GM21447 (cell line): ENCODE measurements at regions not wholly inside any gene's neighbourhood (a gene's known extent, or its start where the extent isn't known, plus 50 kb on each side); places are given as distances from the start of the nearest gene placed in this dataset.
"Not testable (repeated sequence)": the region's sequence is repeated elsewhere in the genome, so short reads cannot be mapped to it uniquely, and the experiment has no call there.

Experiments used
- ATAC-seq: cut with Tn5 transposase; IDR thresholded peaks from one replicate; pipeline ENCODE4 v1.9.1; 2021; ENCODE audit not compliant: unreplicated experiment

DNA sequence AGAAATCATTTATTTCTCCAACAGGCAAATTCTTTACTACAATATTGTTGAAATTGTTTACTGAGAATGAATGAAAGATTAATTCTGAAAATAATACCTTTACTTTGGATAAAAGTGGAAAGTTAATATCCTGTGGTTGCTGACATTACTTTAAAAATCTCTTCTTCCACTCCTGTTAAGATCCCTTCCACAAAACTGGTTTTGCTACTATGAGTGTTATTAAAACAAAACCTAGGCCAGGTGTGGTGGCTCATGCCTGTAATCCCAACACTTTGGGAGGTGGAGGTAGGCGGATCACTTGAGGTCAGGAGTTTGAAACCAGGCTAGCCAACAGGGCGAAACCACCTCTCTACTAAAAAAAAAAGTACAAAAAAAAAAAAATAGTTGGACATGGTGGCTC lies 123.9 kb upstream of the CCDC150 start:
- ATAC-seq, result no peak

DNA sequence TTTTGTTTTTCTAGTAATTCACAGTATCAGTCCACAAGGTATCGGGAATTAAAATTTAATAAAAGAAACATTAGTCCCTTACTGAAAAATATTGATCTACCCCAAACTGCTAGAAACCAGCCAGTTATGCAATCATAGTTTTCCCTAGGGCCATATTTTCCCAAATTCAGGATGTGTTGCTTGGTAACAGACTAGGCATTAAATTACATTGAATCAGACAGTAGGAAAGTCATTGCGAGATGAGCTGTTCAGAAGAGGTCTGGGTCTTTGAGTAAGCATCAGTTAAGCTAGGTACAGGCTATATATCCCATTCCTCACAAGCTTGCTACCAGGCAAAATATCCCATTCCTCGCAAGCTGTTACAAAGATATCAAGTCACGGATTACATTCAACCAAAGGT lies 123.0 kb upstream of the CCDC150 start:
- no peak for ATAC-seq

DNA sequence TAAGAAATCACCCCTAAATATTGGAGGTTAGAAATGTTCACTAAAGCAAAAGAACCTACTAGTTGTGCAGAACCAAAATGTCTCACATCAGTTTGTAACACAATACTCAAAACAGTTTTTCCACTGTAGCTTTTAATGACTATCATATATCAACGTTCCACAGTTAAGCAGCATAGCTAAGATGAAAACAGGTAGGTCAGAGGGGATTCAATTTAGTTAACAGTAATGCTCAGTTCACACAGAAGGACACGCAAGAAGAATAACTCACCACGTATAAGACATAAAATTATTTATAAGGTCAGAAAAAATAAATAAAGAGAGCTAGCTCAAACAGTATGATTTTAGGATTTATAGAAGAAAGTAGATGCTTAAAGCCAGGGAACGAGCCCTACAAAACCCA lies 118.9 kb upstream of the CCDC150 start:
- no peak for ATAC-seq

DNA sequence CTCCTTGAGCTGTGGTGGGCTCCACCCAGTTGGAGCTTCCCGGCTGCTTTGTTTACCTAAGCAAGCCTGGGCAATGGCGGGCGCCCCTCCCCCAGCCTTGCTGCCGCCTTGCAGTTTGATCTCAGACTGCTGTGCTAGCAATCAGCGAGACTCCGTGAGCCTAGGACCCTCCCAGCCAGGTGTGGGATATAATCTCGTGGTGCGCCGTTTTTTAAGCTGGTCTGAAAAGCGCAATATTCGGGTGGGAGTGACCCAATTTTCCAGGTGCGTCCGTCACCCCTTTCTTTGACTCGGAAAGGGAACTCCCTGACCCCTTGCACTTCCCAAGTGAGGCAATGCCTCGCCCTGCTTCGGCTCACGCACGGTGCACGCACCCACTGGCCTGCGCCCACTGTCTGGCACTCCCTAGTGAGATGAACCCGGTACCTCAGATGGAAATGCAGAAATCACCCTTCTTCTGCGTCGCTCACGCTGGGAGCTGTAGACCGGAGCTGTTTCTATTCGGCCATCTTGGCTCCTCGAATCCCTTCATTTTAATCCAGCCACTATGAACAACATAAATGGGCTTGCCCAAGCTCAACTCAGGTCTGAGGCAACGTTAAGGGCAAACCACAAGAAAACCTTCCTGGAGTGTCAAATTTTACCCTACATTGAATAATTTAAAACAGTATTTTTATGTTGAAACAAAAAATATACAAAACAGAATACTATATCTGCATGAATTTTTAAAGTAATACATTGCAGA lies 112.4 kb upstream of the CCDC150 start:
- not testable (repeated sequence) for ATAC-seq

DNA sequence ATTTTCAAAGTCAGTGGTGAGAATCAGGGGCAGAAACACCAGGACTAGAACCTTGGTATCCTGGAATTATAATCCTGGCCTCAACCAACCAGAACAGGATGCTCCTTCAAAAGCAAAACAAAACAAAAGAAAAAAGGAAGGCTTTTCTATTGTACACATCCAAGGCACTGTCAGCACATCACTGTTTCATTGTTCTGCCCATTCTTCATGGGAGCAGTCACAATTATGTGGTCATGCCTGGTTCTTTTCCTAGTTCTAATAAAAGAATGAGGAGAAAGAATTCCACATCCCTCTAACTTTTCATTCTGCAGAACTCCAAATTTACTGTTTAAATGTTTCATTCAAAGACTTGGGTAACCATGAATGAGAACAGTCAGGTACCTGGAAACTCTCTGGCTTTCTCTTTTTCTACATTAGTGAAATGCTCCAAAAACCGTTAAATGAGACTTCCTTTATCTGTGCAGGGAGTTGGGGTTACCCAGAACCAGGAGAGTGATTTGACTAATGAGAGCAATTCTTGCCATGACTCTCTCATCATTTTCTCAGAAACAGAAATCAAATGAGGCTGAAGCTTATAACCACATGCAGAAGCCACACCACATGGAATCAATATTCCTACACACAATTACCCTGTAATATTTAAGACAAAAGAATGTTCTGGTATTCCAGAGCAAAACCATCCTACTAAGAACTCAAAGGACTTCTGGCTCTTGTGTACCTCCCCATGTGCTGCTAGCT lies 110.9 kb upstream of the CCDC150 start:
- no peak for ATAC-seq

GRCh38 chr2:196530910-196531309 lies 108.6 kb upstream of the CCDC150 start:
- no peak for ATAC-seq

GRCh38 chr2:196533772-196534397 lies 105.6 kb upstream of the CCDC150 start:
- no peak for ATAC-seq

- ATAC-seq, result no peak
Measured at GRCh38 chr2:196534495-196534894, 105.0 kb upstream of the CCDC150 start.

GRCh38 chr2:196535061-196535460 lies 104.5 kb upstream of the CCDC150 start:
- ATAC-seq, result no peak

DNA sequence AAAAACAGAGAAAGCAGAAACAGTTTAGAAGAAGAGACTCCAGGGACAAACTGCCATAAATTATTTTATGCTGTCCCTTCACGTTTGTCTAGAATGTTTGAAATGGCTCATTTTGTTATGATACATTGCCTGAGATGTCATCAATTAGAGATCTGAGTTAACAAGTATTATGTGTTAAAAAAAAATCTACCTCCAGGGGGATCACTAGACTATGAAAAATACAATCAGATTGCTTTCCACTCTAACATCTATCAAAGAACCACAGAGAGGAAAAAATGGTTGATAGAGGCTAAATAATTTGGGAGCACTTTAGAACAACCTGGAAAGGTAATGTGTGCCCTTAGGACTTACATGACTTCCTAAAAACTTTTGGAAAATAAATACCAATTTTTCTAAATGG lies 103.8 kb upstream of the CCDC150 start:
- ATAC-seq, result no peak

- no peak for ATAC-seq
Measured at GRCh38 chr2:196537311-196537710, 102.2 kb upstream of the CCDC150 start.

- ATAC-seq, result no peak
Measured at GRCh38 chr2:196538189-196538588, 101.3 kb upstream of the CCDC150 start.

- ATAC-seq, result no peak
Measured at GRCh38 chr2:196538646-196539045, 100.9 kb upstream of the CCDC150 start.

DNA sequence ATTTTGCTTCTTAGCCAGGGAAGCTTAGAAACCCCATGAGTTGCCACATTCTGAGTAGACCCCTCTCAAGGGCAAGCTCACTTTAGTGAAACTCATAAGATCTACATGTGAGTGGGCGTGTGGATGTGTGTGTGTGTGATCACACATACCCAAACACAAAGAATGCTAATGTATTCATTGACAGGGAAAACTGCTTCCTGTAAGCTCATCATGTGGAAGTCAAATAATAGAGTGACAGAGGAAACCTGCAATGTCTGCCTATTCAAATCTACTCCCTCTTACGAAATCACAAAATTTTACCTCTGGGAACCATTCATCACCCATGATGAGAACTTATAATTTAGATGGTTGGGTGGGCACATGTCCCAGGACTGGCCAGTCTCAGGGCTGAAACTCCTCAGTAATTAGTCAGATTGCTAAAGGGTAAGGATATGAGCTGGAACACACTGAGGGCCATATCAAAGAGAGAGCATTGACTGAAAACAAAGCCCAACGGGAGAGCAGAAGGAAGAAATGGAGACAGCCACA lies 94.5 kb upstream of the CCDC150 start:
- no peak for ATAC-seq

DNA sequence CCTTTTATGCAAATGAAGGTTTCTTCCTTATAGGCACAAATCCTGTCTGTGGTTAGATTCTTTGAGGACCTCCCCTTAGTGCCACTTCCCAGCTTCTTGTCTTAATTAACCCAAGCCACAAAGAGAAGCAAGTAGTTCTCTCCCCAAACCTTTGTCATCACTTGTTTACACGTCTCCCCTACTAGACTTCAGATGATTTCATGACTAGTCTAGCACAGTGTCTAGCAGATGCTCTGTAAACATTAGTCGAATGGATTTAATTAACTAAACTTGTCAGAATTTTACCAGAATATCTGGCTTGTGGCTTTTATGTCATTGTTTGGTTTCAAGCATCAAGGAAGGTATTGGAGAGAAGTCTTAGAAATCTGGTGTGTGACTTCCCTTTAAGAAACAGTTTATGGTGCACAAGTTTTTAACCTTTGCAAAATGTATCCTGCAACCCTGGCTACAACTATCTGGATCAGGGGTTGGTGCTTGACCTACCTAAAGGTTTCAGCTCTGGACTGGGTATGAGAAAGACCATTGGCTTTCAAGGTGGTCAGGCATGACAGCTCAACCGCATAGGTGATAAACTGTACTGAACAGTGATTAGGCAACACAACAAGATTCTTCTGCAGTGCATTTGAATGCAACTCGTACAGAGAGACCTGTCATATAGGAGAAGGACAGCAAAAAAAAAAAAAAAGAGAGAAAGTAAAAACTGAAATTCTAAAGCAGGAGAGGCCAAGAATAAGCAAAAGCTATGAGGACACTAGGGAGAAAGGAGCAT lies 93.2 kb upstream of the CCDC150 start:
- no peak for ATAC-seq

DNA sequence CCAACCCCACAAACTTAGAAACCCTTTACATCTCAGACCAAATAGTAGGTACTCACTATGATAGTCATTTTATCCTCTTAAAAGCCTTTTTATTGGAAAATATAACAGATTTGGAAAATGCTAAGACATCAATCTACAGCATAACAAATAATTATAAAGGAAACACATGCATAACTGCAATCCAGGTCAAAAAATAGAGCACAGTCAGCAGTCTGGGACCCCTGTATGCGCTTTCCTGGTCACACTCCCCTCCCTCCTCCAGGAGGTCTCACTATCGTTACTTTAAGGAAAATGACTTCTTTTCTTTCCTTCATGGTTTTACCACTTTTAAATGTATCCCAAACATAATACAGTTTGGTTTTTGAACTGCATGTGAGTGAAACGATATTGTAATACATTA lies 90.5 kb upstream of the CCDC150 start:
- ATAC-seq, result no peak

DNA sequence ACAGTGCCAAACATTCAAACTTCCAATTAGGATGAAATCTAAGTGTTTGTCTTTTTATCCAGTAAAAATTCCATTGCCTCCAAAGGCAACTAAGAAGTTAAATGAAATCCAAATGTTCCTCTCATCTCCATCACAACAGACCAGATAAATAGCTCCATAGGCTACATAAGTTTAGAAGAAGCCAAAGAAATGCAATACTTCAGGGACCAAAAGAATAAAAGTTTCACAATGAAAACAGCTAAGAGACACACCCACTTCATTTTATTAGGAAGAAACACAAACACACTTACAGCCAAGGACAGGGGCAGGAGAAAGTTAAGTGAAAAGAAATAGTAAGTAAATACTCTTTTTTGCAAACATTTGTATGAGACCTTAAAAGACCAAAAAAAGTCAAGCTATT lies 88.5 kb upstream of the CCDC150 start:
- no peak for ATAC-seq

GRCh38 chr2:196555161-196555560 lies 84.4 kb upstream of the CCDC150 start:
- ATAC-seq, result no peak

DNA sequence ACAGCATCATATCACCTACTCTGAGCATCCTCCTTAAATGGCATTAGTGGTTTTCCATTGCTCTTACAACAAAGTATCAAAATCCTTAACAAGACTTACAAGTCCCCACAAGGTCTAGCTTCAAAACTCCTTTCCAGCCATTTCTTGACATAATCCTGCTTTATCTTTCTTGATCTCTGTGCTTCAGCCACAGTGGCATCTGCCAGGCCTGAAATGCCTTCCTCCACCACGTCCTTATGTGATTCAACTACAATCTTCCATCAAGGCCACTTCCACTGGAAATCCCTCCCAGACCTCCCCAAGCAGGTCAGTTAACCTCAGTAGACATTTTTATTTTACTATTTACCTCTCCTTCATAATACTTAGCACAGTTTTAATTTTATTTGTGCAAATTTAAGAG lies 83.8 kb upstream of the CCDC150 start:
- ATAC-seq, result no peak

DNA sequence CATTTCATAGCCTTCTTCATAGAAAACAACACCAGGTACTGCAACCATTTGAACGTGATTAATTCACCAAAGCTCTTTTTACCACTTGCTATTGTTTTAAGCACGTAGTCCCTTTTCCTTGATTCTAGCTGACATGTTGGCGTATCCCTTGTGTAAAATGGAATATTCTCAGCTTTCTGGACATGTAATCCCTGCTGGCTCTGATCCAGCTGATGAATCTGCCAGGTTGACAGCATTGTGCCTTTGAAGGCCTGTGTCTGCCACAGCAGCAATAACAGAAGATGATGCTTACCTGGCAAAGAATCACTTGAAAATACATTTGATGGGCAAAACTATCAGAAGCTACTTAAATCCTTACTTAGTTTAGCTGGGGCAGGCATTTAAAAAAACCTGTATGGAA lies 81.0 kb upstream of the CCDC150 start:
- ATAC-seq, result no peak

GRCh38 chr2:196563876-196564275 lies 75.6 kb upstream of the CCDC150 start:
- no peak for ATAC-seq
